ENCODE measurements at regions not wholly inside any gene's neighbourhood (a gene's known extent, or its start where the extent isn't known, plus 50 kb on each side); places are given as distances from the start of the nearest gene placed in this dataset.

DNA sequence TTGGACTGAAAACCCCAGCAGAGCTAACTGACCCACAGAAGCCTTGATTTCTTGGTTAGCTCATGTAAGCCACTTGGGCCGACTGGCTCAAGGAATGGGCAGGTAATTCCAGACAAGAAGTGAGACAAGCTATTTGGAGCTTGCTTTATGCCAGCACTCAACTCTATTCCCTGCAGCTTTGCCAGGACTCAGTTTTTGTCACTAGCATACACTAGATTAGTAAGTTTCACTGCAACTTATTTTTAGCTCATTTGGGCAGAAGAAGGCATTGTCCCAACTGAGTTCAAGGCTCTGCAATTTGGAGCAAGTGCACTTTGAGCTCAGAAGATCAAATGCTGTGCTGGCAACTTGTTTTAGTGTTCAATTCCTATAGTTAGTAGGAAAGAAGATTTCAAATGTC, 116.1 kb downstream of the SLC4A3 start (continued):
- TF ChIP-seq, protein P1, sequence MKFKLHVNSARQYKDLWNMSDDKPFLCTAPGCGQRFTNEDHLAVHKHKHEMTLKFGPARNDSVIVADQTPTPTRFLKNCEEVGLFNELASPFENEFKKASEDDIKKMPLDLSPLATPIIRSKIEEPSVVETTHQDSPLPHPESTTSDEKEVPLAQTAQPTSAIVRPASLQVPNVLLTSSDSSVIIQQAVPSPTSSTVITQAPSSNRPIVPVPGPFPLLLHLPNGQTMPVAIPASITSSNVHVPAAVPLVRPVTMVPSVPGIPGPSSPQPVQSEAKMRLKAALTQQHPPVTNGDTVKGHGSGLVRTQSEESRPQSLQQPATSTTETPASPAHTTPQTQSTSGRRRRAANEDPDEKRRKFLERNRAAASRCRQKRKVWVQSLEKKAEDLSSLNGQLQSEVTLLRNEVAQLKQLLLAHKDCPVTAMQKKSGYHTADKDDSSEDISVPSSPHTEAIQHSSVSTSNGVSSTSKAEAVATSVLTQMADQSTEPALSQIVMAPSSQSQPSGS (CRISPR knock-in tag; IDR thresholded peaks at IDR 0.05; ENCODE audit: borderline replicate concordance, low read depth) = no peak
- no peak for TF ChIP-seq NR1H2 (CRISPR knock-in tag; IDR thresholded peaks at IDR 0.05)
- no peak for TF ChIP-seq EMX1 (CRISPR knock-in tag; IDR thresholded peaks at IDR 0.05)

DNA sequence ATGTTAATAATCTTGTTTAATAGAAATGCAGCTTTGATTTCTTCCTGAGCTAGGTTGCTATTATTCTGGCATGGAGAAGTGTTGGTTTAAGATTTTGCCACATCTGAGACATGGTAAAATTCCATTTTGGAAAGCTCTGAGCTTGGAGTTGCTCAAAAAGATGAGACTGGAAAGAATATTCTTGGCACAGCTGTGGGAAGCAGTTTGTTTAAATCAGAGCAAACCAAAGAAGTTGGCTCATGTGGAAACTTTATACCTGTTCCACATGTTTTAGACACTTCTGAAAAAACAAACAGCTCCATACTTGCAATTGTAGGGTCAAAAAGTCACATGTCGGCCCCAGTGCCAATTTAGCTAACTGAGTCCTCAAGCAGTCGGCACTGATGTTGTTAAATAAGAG, 116.6 kb downstream of the SLC4A3 start:
- H3K4me3 Mint-ChIP-seq = no peak overlapping the region
- peaks cover 7% of the 10 kb centered on the region for H3K4me1 Mint-ChIP-seq
- ChIA-PET CTCF (interaction anchor here (0.8 to 2.4 kb wide), 5 partner anchors 8 to 253 kb away, joined by 3 to 16 read pairs (median 5); no protein-coding TSS in a partner anchor), POLR2A (interaction anchor here (0.5 kb wide), 1 partner anchor 524 kb away, joined by 3 read pairs; no protein-coding TSS in a partner anchor)
- H3K36me3 Mint-ChIP-seq = no peaks in the 10 kb centered on the region
- no peaks in the 10 kb centered on the region for H3K27me3 Mint-ChIP-seq (ENCODE audit: low read depth)
- DNase-seq (ENCODE audit: low spot score) = no peak
- no peak for ATAC-seq
- 0 out of 2 replicates have a peak, but pooled peaks cover under 1% of the 10 kb centered on the region for H3K9me3 Mint-ChIP-seq
- H3K27ac Mint-ChIP-seq = no peak overlapping the region
- TF ChIP-seq, protein P2, sequence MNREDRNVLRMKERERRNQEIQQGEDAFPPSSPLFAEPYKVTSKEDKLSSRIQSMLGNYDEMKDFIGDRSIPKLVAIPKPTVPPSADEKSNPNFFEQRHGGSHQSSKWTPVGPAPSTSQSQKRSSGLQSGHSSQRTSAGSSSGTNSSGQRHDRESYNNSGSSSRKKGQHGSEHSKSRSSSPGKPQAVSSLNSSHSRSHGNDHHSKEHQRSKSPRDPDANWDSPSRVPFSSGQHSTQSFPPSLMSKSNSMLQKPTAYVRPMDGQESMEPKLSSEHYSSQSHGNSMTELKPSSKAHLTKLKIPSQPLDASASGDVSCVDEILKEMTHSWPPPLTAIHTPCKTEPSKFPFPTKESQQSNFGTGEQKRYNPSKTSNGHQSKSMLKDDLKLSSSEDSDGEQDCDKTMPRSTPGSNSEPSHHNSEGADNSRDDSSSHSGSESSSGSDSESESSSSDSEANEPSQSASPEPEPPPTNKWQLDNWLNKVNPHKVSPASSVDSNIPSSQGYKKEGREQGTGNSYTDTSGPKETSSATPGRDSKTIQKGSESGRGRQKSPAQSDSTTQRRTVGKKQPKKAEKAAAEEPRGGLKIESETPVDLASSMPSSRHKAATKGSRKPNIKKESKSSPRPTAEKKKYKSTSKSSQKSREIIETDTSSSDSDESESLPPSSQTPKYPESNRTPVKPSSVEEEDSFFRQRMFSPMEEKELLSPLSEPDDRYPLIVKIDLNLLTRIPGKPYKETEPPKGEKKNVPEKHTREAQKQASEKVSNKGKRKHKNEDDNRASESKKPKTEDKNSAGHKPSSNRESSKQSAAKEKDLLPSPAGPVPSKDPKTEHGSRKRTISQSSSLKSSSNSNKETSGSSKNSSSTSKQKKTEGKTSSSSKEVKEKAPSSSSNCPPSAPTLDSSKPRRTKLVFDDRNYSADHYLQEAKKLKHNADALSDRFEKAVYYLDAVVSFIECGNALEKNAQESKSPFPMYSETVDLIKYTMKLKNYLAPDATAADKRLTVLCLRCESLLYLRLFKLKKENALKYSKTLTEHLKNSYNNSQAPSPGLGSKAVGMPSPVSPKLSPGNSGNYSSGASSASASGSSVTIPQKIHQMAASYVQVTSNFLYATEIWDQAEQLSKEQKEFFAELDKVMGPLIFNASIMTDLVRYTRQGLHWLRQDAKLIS (CRISPR knock-in tag; IDR thresholded peaks at IDR 0.05; ENCODE audit: borderline replicate concordance) = no peak
- TF ChIP-seq MYBL2 (CRISPR knock-in tag; IDR thresholded peaks at IDR 0.05) (no peak), ETV6 (CRISPR knock-in tag; IDR thresholded peaks at IDR 0.05) (no peak), PRRX2 (CRISPR knock-in tag; IDR thresholded peaks at IDR 0.05) (no peak), OVOL2 (CRISPR knock-in tag; IDR thresholded peaks at IDR 0.05; ENCODE audit: borderline replicate concordance) (no peak), SOX15 (CRISPR knock-in tag; IDR thresholded peaks at IDR 0.05) (no peak), ZNF263 (CRISPR knock-in tag; IDR thresholded peaks at IDR 0.05; ENCODE audit: low read depth) (no peak), ZNF423 (CRISPR knock-in tag; IDR thresholded peaks at IDR 0.05) (no peak), MXD4 (CRISPR knock-in tag; IDR thresholded peaks at IDR 0.05; ENCODE audit: borderline replicate concordance) (no peak), ESRRA (CRISPR knock-in tag; IDR thresholded peaks at IDR 0.05; ENCODE audit: borderline replicate concordance) (no peak)
- TF ChIP-seq, protein P3, sequence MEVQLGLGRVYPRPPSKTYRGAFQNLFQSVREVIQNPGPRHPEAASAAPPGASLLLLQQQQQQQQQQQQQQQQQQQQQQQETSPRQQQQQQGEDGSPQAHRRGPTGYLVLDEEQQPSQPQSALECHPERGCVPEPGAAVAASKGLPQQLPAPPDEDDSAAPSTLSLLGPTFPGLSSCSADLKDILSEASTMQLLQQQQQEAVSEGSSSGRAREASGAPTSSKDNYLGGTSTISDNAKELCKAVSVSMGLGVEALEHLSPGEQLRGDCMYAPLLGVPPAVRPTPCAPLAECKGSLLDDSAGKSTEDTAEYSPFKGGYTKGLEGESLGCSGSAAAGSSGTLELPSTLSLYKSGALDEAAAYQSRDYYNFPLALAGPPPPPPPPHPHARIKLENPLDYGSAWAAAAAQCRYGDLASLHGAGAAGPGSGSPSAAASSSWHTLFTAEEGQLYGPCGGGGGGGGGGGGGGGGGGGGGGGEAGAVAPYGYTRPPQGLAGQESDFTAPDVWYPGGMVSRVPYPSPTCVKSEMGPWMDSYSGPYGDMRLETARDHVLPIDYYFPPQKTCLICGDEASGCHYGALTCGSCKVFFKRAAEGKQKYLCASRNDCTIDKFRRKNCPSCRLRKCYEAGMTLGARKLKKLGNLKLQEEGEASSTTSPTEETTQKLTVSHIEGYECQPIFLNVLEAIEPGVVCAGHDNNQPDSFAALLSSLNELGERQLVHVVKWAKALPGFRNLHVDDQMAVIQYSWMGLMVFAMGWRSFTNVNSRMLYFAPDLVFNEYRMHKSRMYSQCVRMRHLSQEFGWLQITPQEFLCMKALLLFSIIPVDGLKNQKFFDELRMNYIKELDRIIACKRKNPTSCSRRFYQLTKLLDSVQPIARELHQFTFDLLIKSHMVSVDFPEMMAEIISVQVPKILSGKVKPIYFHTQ (CRISPR knock-in tag; IDR thresholded peaks at IDR 0.05) = no peak
- TF ChIP-seq, protein P4, sequence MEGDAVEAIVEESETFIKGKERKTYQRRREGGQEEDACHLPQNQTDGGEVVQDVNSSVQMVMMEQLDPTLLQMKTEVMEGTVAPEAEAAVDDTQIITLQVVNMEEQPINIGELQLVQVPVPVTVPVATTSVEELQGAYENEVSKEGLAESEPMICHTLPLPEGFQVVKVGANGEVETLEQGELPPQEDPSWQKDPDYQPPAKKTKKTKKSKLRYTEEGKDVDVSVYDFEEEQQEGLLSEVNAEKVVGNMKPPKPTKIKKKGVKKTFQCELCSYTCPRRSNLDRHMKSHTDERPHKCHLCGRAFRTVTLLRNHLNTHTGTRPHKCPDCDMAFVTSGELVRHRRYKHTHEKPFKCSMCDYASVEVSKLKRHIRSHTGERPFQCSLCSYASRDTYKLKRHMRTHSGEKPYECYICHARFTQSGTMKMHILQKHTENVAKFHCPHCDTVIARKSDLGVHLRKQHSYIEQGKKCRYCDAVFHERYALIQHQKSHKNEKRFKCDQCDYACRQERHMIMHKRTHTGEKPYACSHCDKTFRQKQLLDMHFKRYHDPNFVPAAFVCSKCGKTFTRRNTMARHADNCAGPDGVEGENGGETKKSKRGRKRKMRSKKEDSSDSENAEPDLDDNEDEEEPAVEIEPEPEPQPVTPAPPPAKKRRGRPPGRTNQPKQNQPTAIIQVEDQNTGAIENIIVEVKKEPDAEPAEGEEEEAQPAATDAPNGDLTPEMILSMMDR (IDR thresholded peaks at IDR 0.05) = no peak
- TF ChIP-seq, protein P5, sequence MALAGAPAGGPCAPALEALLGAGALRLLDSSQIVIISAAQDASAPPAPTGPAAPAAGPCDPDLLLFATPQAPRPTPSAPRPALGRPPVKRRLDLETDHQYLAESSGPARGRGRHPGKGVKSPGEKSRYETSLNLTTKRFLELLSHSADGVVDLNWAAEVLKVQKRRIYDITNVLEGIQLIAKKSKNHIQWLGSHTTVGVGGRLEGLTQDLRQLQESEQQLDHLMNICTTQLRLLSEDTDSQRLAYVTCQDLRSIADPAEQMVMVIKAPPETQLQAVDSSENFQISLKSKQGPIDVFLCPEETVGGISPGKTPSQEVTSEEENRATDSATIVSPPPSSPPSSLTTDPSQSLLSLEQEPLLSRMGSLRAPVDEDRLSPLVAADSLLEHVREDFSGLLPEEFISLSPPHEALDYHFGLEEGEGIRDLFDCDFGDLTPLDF (CRISPR knock-in tag; IDR thresholded peaks at IDR 0.05) = no peak
- TF ChIP-seq, protein P6, sequence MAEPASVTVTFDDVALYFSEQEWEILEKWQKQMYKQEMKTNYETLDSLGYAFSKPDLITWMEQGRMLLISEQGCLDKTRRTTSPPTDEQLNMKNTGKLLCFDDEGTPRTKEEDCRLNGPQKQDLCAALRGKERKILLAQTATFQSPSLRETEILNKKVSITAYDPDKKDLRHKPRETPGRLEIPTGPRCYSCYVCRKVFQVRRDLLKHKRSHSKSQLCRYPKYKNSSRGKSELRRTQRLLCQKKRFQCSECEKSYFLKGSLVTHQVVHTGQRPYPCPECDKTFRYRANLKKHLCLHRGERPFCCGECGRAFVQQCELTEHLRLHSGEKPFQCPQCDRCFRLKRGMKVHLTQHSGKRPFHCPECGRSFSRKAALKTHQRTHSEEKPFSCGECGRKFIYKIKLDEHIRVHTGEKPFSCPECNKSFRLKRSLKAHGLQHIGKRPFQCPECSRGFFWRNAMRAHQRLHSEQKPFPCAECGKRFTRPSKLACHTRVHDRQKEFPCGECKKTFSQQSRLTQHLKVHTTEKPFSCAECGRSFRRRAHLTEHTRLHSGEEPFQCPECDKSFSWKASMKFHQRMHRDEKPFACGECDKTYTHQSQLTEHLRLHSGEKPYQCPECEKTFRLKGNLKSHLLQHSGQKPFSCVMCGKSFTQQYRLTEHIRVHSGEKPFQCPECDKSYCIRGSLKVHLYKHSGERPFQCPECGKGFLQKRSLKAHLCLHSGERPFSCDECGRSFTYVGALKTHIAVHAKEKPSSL (CRISPR knock-in tag; conservative IDR thresholded peaks at IDR 0.05) = no peak
- TF ChIP-seq, protein P7, sequence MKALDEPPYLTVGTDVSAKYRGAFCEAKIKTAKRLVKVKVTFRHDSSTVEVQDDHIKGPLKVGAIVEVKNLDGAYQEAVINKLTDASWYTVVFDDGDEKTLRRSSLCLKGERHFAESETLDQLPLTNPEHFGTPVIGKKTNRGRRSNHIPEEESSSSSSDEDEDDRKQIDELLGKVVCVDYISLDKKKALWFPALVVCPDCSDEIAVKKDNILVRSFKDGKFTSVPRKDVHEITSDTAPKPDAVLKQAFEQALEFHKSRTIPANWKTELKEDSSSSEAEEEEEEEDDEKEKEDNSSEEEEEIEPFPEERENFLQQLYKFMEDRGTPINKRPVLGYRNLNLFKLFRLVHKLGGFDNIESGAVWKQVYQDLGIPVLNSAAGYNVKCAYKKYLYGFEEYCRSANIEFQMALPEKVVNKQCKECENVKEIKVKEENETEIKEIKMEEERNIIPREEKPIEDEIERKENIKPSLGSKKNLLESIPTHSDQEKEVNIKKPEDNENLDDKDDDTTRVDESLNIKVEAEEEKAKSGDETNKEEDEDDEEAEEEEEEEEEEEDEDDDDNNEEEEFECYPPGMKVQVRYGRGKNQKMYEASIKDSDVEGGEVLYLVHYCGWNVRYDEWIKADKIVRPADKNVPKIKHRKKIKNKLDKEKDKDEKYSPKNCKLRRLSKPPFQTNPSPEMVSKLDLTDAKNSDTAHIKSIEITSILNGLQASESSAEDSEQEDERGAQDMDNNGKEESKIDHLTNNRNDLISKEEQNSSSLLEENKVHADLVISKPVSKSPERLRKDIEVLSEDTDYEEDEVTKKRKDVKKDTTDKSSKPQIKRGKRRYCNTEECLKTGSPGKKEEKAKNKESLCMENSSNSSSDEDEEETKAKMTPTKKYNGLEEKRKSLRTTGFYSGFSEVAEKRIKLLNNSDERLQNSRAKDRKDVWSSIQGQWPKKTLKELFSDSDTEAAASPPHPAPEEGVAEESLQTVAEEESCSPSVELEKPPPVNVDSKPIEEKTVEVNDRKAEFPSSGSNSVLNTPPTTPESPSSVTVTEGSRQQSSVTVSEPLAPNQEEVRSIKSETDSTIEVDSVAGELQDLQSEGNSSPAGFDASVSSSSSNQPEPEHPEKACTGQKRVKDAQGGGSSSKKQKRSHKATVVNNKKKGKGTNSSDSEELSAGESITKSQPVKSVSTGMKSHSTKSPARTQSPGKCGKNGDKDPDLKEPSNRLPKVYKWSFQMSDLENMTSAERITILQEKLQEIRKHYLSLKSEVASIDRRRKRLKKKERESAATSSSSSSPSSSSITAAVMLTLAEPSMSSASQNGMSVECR (CRISPR knock-in tag; IDR thresholded peaks at IDR 0.05; ENCODE audit: borderline replicate concordance) = no peak

Measured in WTC11 (cell line).